ENCODE measurements at regions not wholly inside any gene's neighbourhood (a gene's known extent, or its start where the extent isn't known, plus 50 kb on each side); places are given as distances from the start of the nearest gene placed in this dataset.

- no peaks in the 10 kb centered on the region for H3K4me1 ChIP-seq (ENCODE audit: control insufficient read depth in 2 of 2, insufficient read depth in 2 of 2, low read length in 2 of 2)
- no peaks in the 10 kb centered on the region for H3K9me3 ChIP-seq (ENCODE audit: control insufficient read depth in 2 of 2, low read length in 2 of 2)
- no peak overlapping the region for H3K9ac ChIP-seq (ENCODE audit: low read depth in 1 of 2, low read length in 2 of 2)
- no peaks in the 10 kb centered on the region for H3K27me3 ChIP-seq (ENCODE audit: control insufficient read depth in 2 of 2, insufficient read depth in 2 of 2, low read length in 2 of 2)
- H3K36me3 ChIP-seq (ENCODE audit: control insufficient read depth in 2 of 2, insufficient read depth in 2 of 2, low read length in 2 of 2) = no peaks in the 10 kb centered on the region
- H3K27ac ChIP-seq (ENCODE audit: low read depth in 2 of 2, low read length in 2 of 2) = no peak overlapping the region
- H3K4me3 ChIP-seq (ENCODE audit: low read length in 2 of 2) = no peak overlapping the region
Observed at GRCh38 chr3:5290915-5291314, 103.4 kb downstream of the EDEM1 start.

GRCh38 chr3:5292512-5292911, 105.0 kb downstream of the EDEM1 start:
- no peaks in the 10 kb centered on the region for H3K9me3 ChIP-seq (ENCODE audit: control insufficient read depth in 2 of 2, low read length in 2 of 2)
- no peaks in the 10 kb centered on the region for H3K36me3 ChIP-seq (ENCODE audit: control insufficient read depth in 2 of 2, insufficient read depth in 2 of 2, low read length in 2 of 2)
- H3K4me1 ChIP-seq (ENCODE audit: control insufficient read depth in 2 of 2, insufficient read depth in 2 of 2, low read length in 2 of 2) = no peaks in the 10 kb centered on the region
- H3K27ac ChIP-seq (ENCODE audit: low read depth in 2 of 2, low read length in 2 of 2) = no peak overlapping the region
- no peak overlapping the region for H3K4me3 ChIP-seq (ENCODE audit: low read length in 2 of 2)
- no peak overlapping the region for H3K9ac ChIP-seq (ENCODE audit: low read depth in 1 of 2, low read length in 2 of 2)
- no peaks in the 10 kb centered on the region for H3K27me3 ChIP-seq (ENCODE audit: control insufficient read depth in 2 of 2, insufficient read depth in 2 of 2, low read length in 2 of 2)

GRCh38 chr3:5293207-5293606, 105.7 kb downstream of the EDEM1 start:
- Histone ChIP-seq H3K36me3 (ENCODE audit: control insufficient read depth in 2 of 2, insufficient read depth in 2 of 2, low read length in 2 of 2) (no peaks in the 10 kb centered on the region), H3K27me3 (ENCODE audit: control insufficient read depth in 2 of 2, insufficient read depth in 2 of 2, low read length in 2 of 2) (no peaks in the 10 kb centered on the region), H3K4me3 (ENCODE audit: low read length in 2 of 2) (no peak overlapping the region), H3K4me1 (ENCODE audit: control insufficient read depth in 2 of 2, insufficient read depth in 2 of 2, low read length in 2 of 2) (no peaks in the 10 kb centered on the region), H3K27ac (ENCODE audit: low read depth in 2 of 2, low read length in 2 of 2) (no peak overlapping the region), H3K9me3 (ENCODE audit: control insufficient read depth in 2 of 2, low read length in 2 of 2) (no peaks in the 10 kb centered on the region), H3K9ac (ENCODE audit: low read depth in 1 of 2, low read length in 2 of 2) (no peak overlapping the region)

GRCh38 chr3:5294356-5294755, 106.8 kb downstream of the EDEM1 start:
- Histone ChIP-seq H3K4me1 (ENCODE audit: control insufficient read depth in 2 of 2, insufficient read depth in 2 of 2, low read length in 2 of 2) (no peaks in the 10 kb centered on the region), H3K27me3 (ENCODE audit: control insufficient read depth in 2 of 2, insufficient read depth in 2 of 2, low read length in 2 of 2) (no peaks in the 10 kb centered on the region), H3K9me3 (ENCODE audit: control insufficient read depth in 2 of 2, low read length in 2 of 2) (no peaks in the 10 kb centered on the region), H3K27ac (ENCODE audit: low read depth in 2 of 2, low read length in 2 of 2) (no peak overlapping the region), H3K36me3 (ENCODE audit: control insufficient read depth in 2 of 2, insufficient read depth in 2 of 2, low read length in 2 of 2) (no peaks in the 10 kb centered on the region), H3K4me3 (ENCODE audit: low read length in 2 of 2) (no peak overlapping the region), H3K9ac (ENCODE audit: low read depth in 1 of 2, low read length in 2 of 2) (no peak overlapping the region)

- no peak overlapping the region for H3K4me3 ChIP-seq (ENCODE audit: low read length in 2 of 2)
- H3K36me3 ChIP-seq (ENCODE audit: control insufficient read depth in 2 of 2, insufficient read depth in 2 of 2, low read length in 2 of 2) = no peaks in the 10 kb centered on the region
- no peak overlapping the region for H3K27ac ChIP-seq (ENCODE audit: low read depth in 2 of 2, low read length in 2 of 2)
- no peaks in the 10 kb centered on the region for H3K27me3 ChIP-seq (ENCODE audit: control insufficient read depth in 2 of 2, insufficient read depth in 2 of 2, low read length in 2 of 2)
- no peak overlapping the region for H3K9ac ChIP-seq (ENCODE audit: low read depth in 1 of 2, low read length in 2 of 2)
- H3K9me3 ChIP-seq (ENCODE audit: control insufficient read depth in 2 of 2, low read length in 2 of 2) = no peaks in the 10 kb centered on the region
- no peaks in the 10 kb centered on the region for H3K4me1 ChIP-seq (ENCODE audit: control insufficient read depth in 2 of 2, insufficient read depth in 2 of 2, low read length in 2 of 2)
Observed at GRCh38 chr3:5295191-5295690, 107.7 kb downstream of the EDEM1 start.

- no peaks in the 10 kb centered on the region for H3K27me3 ChIP-seq (ENCODE audit: control insufficient read depth in 2 of 2, insufficient read depth in 2 of 2, low read length in 2 of 2)
- no peak overlapping the region for H3K4me3 ChIP-seq (ENCODE audit: low read length in 2 of 2)
- H3K4me1 ChIP-seq (ENCODE audit: control insufficient read depth in 2 of 2, insufficient read depth in 2 of 2, low read length in 2 of 2) = no peaks in the 10 kb centered on the region
- H3K36me3 ChIP-seq (ENCODE audit: control insufficient read depth in 2 of 2, insufficient read depth in 2 of 2, low read length in 2 of 2) = no peaks in the 10 kb centered on the region
- H3K9me3 ChIP-seq (ENCODE audit: control insufficient read depth in 2 of 2, low read length in 2 of 2) = no peaks in the 10 kb centered on the region
- no peak overlapping the region for H3K9ac ChIP-seq (ENCODE audit: low read depth in 1 of 2, low read length in 2 of 2)
- H3K27ac ChIP-seq (ENCODE audit: low read depth in 2 of 2, low read length in 2 of 2) = no peak overlapping the region
Observed at GRCh38 chr3:5296362-5296761, 108.9 kb downstream of the EDEM1 start.

- H3K27me3 ChIP-seq (ENCODE audit: control insufficient read depth in 2 of 2, insufficient read depth in 2 of 2, low read length in 2 of 2) = no peaks in the 10 kb centered on the region
- H3K9me3 ChIP-seq (ENCODE audit: control insufficient read depth in 2 of 2, low read length in 2 of 2) = no peaks in the 10 kb centered on the region
- H3K9ac ChIP-seq (ENCODE audit: low read depth in 1 of 2, low read length in 2 of 2) = no peak overlapping the region
- no peaks in the 10 kb centered on the region for H3K36me3 ChIP-seq (ENCODE audit: control insufficient read depth in 2 of 2, insufficient read depth in 2 of 2, low read length in 2 of 2)
- H3K27ac ChIP-seq (ENCODE audit: low read depth in 2 of 2, low read length in 2 of 2) = no peak overlapping the region
- H3K4me1 ChIP-seq (ENCODE audit: control insufficient read depth in 2 of 2, insufficient read depth in 2 of 2, low read length in 2 of 2) = no peaks in the 10 kb centered on the region
- no peak overlapping the region for H3K4me3 ChIP-seq (ENCODE audit: low read length in 2 of 2)
Observed at GRCh38 chr3:5297895-5298294, 110.4 kb downstream of the EDEM1 start.

- no peaks in the 10 kb centered on the region for H3K27me3 ChIP-seq (ENCODE audit: control insufficient read depth in 2 of 2, insufficient read depth in 2 of 2, low read length in 2 of 2)
- H3K9me3 ChIP-seq (ENCODE audit: control insufficient read depth in 2 of 2, low read length in 2 of 2) = no peaks in the 10 kb centered on the region
- H3K27ac ChIP-seq (ENCODE audit: low read depth in 2 of 2, low read length in 2 of 2) = no peak overlapping the region
- H3K4me1 ChIP-seq (ENCODE audit: control insufficient read depth in 2 of 2, insufficient read depth in 2 of 2, low read length in 2 of 2) = no peaks in the 10 kb centered on the region
- no peaks in the 10 kb centered on the region for H3K36me3 ChIP-seq (ENCODE audit: control insufficient read depth in 2 of 2, insufficient read depth in 2 of 2, low read length in 2 of 2)
- no peak overlapping the region for H3K4me3 ChIP-seq (ENCODE audit: low read length in 2 of 2)
- no peak overlapping the region for H3K9ac ChIP-seq (ENCODE audit: low read depth in 1 of 2, low read length in 2 of 2)
Observed at GRCh38 chr3:5298453-5298852, 110.9 kb downstream of the EDEM1 start.

- no peaks in the 10 kb centered on the region for H3K27me3 ChIP-seq (ENCODE audit: control insufficient read depth in 2 of 2, insufficient read depth in 2 of 2, low read length in 2 of 2)
- H3K9ac ChIP-seq (ENCODE audit: low read depth in 1 of 2, low read length in 2 of 2) = no peak overlapping the region
- no peaks in the 10 kb centered on the region for H3K9me3 ChIP-seq (ENCODE audit: control insufficient read depth in 2 of 2, low read length in 2 of 2)
- no peak overlapping the region for H3K4me3 ChIP-seq (ENCODE audit: low read length in 2 of 2)
- H3K36me3 ChIP-seq (ENCODE audit: control insufficient read depth in 2 of 2, insufficient read depth in 2 of 2, low read length in 2 of 2) = no peaks in the 10 kb centered on the region
- H3K4me1 ChIP-seq (ENCODE audit: control insufficient read depth in 2 of 2, insufficient read depth in 2 of 2, low read length in 2 of 2) = no peaks in the 10 kb centered on the region
- H3K27ac ChIP-seq (ENCODE audit: low read depth in 2 of 2, low read length in 2 of 2) = no peak overlapping the region
Observed at GRCh38 chr3:5299161-5299560, 111.7 kb downstream of the EDEM1 start.

GRCh38 chr3:5300638-5301037, 113.1 kb downstream of the EDEM1 start:
- Histone ChIP-seq H3K27ac (ENCODE audit: low read depth in 2 of 2, low read length in 2 of 2) (no peak overlapping the region), H3K4me3 (ENCODE audit: low read length in 2 of 2) (no peak overlapping the region), H3K4me1 (ENCODE audit: control insufficient read depth in 2 of 2, insufficient read depth in 2 of 2, low read length in 2 of 2) (peaks cover 5 to 8% of the 10 kb centered on the region in 2 donors), H3K36me3 (ENCODE audit: control insufficient read depth in 2 of 2, insufficient read depth in 2 of 2, low read length in 2 of 2) (no peaks in the 10 kb centered on the region), H3K27me3 (ENCODE audit: control insufficient read depth in 2 of 2, insufficient read depth in 2 of 2, low read length in 2 of 2) (no peaks in the 10 kb centered on the region), H3K9ac (ENCODE audit: low read depth in 1 of 2, low read length in 2 of 2) (no peak overlapping the region), H3K9me3 (ENCODE audit: control insufficient read depth in 2 of 2, low read length in 2 of 2) (no peaks in the 10 kb centered on the region)

Measured in mucosa of rectum (tissue), 2 donors.